K562 (cell line): ENCODE measurements at regions not wholly inside any gene's neighbourhood (a gene's known extent, or its start where the extent isn't known, plus 50 kb on each side); places are given as distances from the start of the nearest gene placed in this dataset.

Experiments used
- ATAC-seq: fragments of 200-7000 bp; cut with Tn5 transposase; 3 replicates; pipeline ENCODE4 v1.9.1; 2020; ENCODE audit warnings: moderate library complexity
- BruUV-seq: library from RNA; stranded (reverse); fragments of 400-500 nt; replicated peaks from 2 replicates; lab custom pipeline; 2021; lab: Mats Ljungman, UMichigan
- CTCF ChIA-PET: fragments of 300-600 bp; formaldehyde crosslinking; extraction: SDS; loops from one replicate; lab custom pipeline; 2021; ENCODE audit warnings: low intra/inter-chr PET ratio; lab: Yijun Ruan, JAX
- POLR2A ChIA-PET: fragments of 300-600, 350-650 bp; sonication (Branson Sonifier 250); formaldehyde crosslinking; extraction: SDS; loops from one replicate; lab custom pipeline; 2021; ENCODE audit warnings: antibody characterized with exemption, inconsistent platforms; lab: Yijun Ruan, JAX
- DNase-seq, 4 experiments: peaks; one replicate each; pipeline versions ENCODE4 v3.0.0 to v3.0.0-alpha.2; 2011 to 2018; ENCODE audit warnings: low spot score in 3 of 4, mixed read lengths in 3 of 4; ENCODE audit errors: extremely low read depth in 1 of 4
- FAIRE-seq: peaks from 2 replicates; lab custom pipeline; 2011; peaks lifted over from hg19 to GRCh38; lab: Jason Lieb, UNC
- H2AFZ ChIP-seq: 2 replicates; pipeline ENCODE4 v1.6.0; 2011; ENCODE audit warnings: low read depth, low read length, control low read depth, inconsistent platforms
- H3K27ac ChIP-seq: fragments of 200-600 bp; 3 replicates; pipeline ENCODE4 v1.8.0; 2011; ENCODE audit warnings: low read depth, mild to moderate bottlenecking, control low read depth, inconsistent platforms, low read length, moderate library complexity, mixed read lengths; ENCODE audit errors: extremely low read depth
- H3K27me3 ChIP-seq, 2 experiments: fragments of 300-600 bp in 1 of 2; 2 replicates in 1 of 2; 3 replicates in 1 of 2; pipeline versions ENCODE4 v1.6.0 to v1.8.0; 2011; ENCODE audit warnings: inconsistent platforms in 2 of 2, low read length in 2 of 2, mild to moderate bottlenecking in 1 of 2, mixed read lengths in 1 of 2, moderate library complexity in 1 of 2; ENCODE audit not compliant: control insufficient read depth in 2 of 2, insufficient read depth in 2 of 2
- H3K36me3 ChIP-seq: fragments of 300-600 bp; 3 replicates; pipeline ENCODE4 v1.8.0; 2011; ENCODE audit warnings: mild to moderate bottlenecking, low read length, inconsistent platforms; ENCODE audit not compliant: control insufficient read depth, insufficient read depth
- H3K4me1 ChIP-seq, 2 experiments: fragments of 200-600 bp in 1 of 2; replicated peaks in 1 of 2; 2 replicates in 1 of 2; 3 replicates in 1 of 2; pipeline versions ENCODE4 v1.5.1 to v1.8.0; 2011; ENCODE audit warnings: inconsistent platforms in 2 of 2, low read length in 2 of 2, mild to moderate bottlenecking in 1 of 2, mixed read lengths in 1 of 2, moderate library complexity in 1 of 2; ENCODE audit not compliant: control insufficient read depth in 2 of 2, insufficient read depth in 2 of 2
- H3K4me2 ChIP-seq: 2 replicates; pipeline ENCODE4 v1.6.1; 2011; ENCODE audit warnings: low read length, control low read depth, inconsistent platforms, mixed read lengths; ENCODE audit not compliant: insufficient read depth
- H3K4me3 ChIP-seq: fragments of 200-600 bp; sonication (generic), shearing (Covaris generic); 2 replicates; pipeline ENCODE4 v1.5.1; 2016; ENCODE audit warnings: control low read depth, inconsistent platforms
- H3K79me2 ChIP-seq: fragments of 200-600 bp; 3 replicates; pipeline ENCODE4 v1.8.0; 2011; ENCODE audit warnings: low read length, inconsistent platforms; ENCODE audit not compliant: control insufficient read depth, insufficient read depth
- H3K9ac ChIP-seq, 2 experiments: 2 replicates each; pipeline versions ENCODE4 v1.6.0 to v1.6.1; 2011; ENCODE audit warnings: low read depth in 2 of 2, low read length in 2 of 2, control low read depth in 1 of 2, inconsistent platforms in 1 of 2, mild to moderate bottlenecking in 1 of 2, mixed read lengths in 1 of 2; ENCODE audit not compliant: insufficient read depth in 1 of 2
- H3K9me1 ChIP-seq: one replicate; pipeline ENCODE4 v1.6.0; 2011; ENCODE audit warnings: inconsistent platforms, mild to moderate bottlenecking, low read length, moderate library complexity; ENCODE audit not compliant: control insufficient read depth, insufficient read depth
- H3K9me3 ChIP-seq: replicated peaks from 2 replicates; pipeline ENCODE4 v1.5.1; 2011; ENCODE audit warnings: low read depth, low read length, inconsistent platforms; ENCODE audit not compliant: control insufficient read depth, insufficient read depth
- H4K20me1 ChIP-seq: replicated peaks from 2 replicates; pipeline ENCODE4 v1.6.1; 2011; ENCODE audit warnings: low read length, inconsistent platforms, mixed read lengths; ENCODE audit not compliant: control insufficient read depth, insufficient read depth
- CREB1 ChIP-seq, 2 experiments: sonication (generic) in 1 of 2; formaldehyde crosslinking in 1 of 2; IDR thresholded peaks; 2 replicates each; pipeline versions ENCODE4 v1.6.1 to v1.8.0; 2012 to 2022; ENCODE audit warnings: inconsistent platforms in 1 of 2, mild to moderate bottlenecking in 1 of 2, missing genetic modification reagents in 1 of 2, moderate library complexity in 1 of 2
- ETS1 ChIP-seq: conservative IDR thresholded peaks from 2 replicates; pipeline ENCODE4 v1.6.1; 2011; ENCODE audit warnings: low read depth, mild to moderate bottlenecking, low read length; ENCODE audit not compliant: control insufficient read depth
- FOXP4 ChIP-seq: sonication (generic); formaldehyde crosslinking; IDR thresholded peaks from 2 replicates; pipeline ENCODE4 v1.8.0; 2022; ENCODE audit warnings: mild to moderate bottlenecking, missing genetic modification reagents, borderline replicate concordance
- GATAD2A ChIP-seq: fragments of 450-650 bp; IDR thresholded peaks from 2 replicates; pipeline ENCODE4 v1.6.1; 2017
- LARP7 ChIP-seq: fragments of 450-650 bp; IDR thresholded peaks from 2 replicates; pipeline ENCODE4 v1.6.1; 2016
- NONO ChIP-seq, 2 experiments: fragments of 200-400 bp in 1 of 2; fragments of 450-650 bp in 1 of 2; formaldehyde crosslinking in 1 of 2; IDR thresholded peaks; 2 replicates each; pipeline ENCODE4 v1.6.1; 2017; ENCODE audit warnings: low read depth in 2 of 2, mild to moderate bottlenecking in 2 of 2, moderate library complexity in 2 of 2, low read length in 1 of 2
- SP2 ChIP-seq: IDR thresholded peaks from 2 replicates; pipeline ENCODE4 v1.6.1; 2011; ENCODE audit warnings: mild to moderate bottlenecking, low read depth, low read length, moderate library complexity; ENCODE audit not compliant: poor library complexity, severe bottlenecking; ENCODE audit errors: extremely low read depth
- UBTF ChIP-seq, 2 experiments: IDR thresholded peaks; 2 replicates each; pipeline ENCODE4 v1.6.1; 2012; ENCODE audit warnings: improper control_type of control experiment in 2 of 2, low read depth in 2 of 2, low read length in 2 of 2, borderline replicate concordance in 1 of 2
- ZBTB7A ChIP-seq: IDR thresholded peaks from 2 replicates; pipeline ENCODE4 v1.6.1; 2011; ENCODE audit warnings: low read depth, mild to moderate bottlenecking, low read length, moderate library complexity, borderline replicate concordance; ENCODE audit not compliant: control insufficient read depth
- ZNF146 ChIP-seq: IDR thresholded peaks from one replicate; pipeline ENCODE4 v1.6.1; 2018; ENCODE audit warnings: missing compliant biosample characterization; ENCODE audit not compliant: unreplicated experiment
- ZNF280B ChIP-seq: fragments of 250-450 bp; sonication (Bioruptor Pico); IDR thresholded peaks from 2 replicates; pipeline ENCODE4 v1.5.1; 2021; ENCODE audit warnings: mild to moderate bottlenecking
- ZNF699 ChIP-seq: fragments of 250-450 bp; sonication (Bioruptor Pico); IDR thresholded peaks from 2 replicates; pipeline ENCODE4 v1.8.0; 2021; ENCODE audit warnings: mild to moderate bottlenecking, moderate library complexity; ENCODE audit not compliant: insufficient replicate concordance
- WGBS: fragments of 100-300 bp; shearing (Covaris generic); methylation state at CpG from one replicate; pipeline ENCODE4 v1.1.6; 2016; ENCODE audit warnings: low coverage, mixed read lengths; ENCODE audit not compliant: insufficient coverage; ENCODE audit errors: missing lambda C conversion rate; 5-methylcytosine and 5-hydroxymethylcytosine counted together
- in situ Hi-C: fragments of 300-500 bp; cut with MboI; formaldehyde crosslinking; loops from 4 replicates; pipeline ENCODE4 v1.15.0; 2018; ENCODE audit warnings: inconsistent platforms, mixed read lengths
- intact Hi-C: fragments of 100-400 bp; cut with micrococcal nuclease; formaldehyde crosslinking; loops from 2 replicates; pipeline ENCODE4 v1.14.2; 2022

- no peak for TF ChIP-seq UBTF (IDR thresholded peaks at IDR 0.05; ENCODE audit: borderline replicate concordance in 1 of 2, low read depth in 2 of 2, low read length in 2 of 2)
- TF ChIP-seq GATAD2A = no peak
- no peak for TF ChIP-seq ZNF146 (CRISPR knock-in tag)
- TF ChIP-seq FOXP4 (CRISPR knock-in tag) = no peak
Measured at GRCh38 chrX:13194291-13195103, 125.4 kb downstream of the ATXN3L start (continued).

GRCh38 chrX:13190051-13190450, 129.8 kb downstream of the ATXN3L start:
- H3K4me3 ChIP-seq = no peak overlapping the region
- H3K4me1 ChIP-seq = no peaks in the 10 kb centered on the region; a peak in 3 of 5 replicates
- H3K9ac ChIP-seq = no peak overlapping the region
- H3K27me3 ChIP-seq = no peaks in the 10 kb centered on the region
- ChIA-PET POLR2A (no interaction called here), CTCF (no interaction called here)
- no peaks in the 10 kb centered on the region for H4K20me1 ChIP-seq
- H2AFZ ChIP-seq = no peak overlapping the region
- WGBS = 36% methylated on average over 3 of the region's 3 CpGs
- intact Hi-C loops = no loop called here
- ATAC-seq (no peak), DNase-seq (no peak), FAIRE-seq (no peak)
- H3K9me3 ChIP-seq = no peaks in the 10 kb centered on the region
- in situ Hi-C loops = no loop called here
- no peak overlapping the region for H3K4me2 ChIP-seq
- H3K9me1 ChIP-seq = no peaks in the 10 kb centered on the region
- no peaks in the 10 kb centered on the region for H3K36me3 ChIP-seq
- no peaks in the 10 kb centered on the region for H3K79me2 ChIP-seq
- no TSS peak for BruUV-seq
- no peak overlapping the region for H3K27ac ChIP-seq
- TF ChIP-seq NONO (IDR thresholded peaks at IDR 0.05; ENCODE audit: low read depth in 2 of 2, low read length in 1 of 2) (no peak), ZBTB7A (no peak), SP2 (no peak), ZNF280B (CRISPR knock-in tag) (no peak), LARP7 (no peak), CREB1 (IDR thresholded peaks at IDR 0.05) (no peak), CREB1 (CRISPR knock-in tag; IDR thresholded peaks at IDR 0.05) (no peak), ETS1 (no peak), ZNF699 (no peak)
